ENCODE measurements at regions not wholly inside any gene's neighbourhood (a gene's known extent, or its start where the extent isn't known, plus 50 kb on each side); places are given as distances from the start of the nearest gene placed in this dataset.

DNA sequence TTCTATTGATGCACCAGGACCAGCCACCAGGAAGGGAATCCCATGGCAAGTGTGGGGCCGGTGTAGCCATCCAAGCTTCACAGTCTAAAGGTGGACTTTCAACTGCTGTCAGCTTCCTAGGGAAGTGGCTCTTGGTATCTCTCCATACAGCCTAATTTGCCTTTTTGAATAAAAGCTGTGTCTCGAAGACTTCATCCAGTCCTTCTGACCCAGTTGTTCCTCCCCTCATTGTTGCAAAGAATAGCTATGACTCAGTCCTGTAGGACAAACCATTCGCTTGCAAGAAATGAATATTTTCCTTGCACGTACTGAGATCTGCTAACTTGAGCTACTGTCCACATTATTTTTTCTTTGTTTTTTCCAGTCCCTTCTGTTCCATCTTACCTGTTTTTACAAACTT, 145.1 kb upstream of the CTSO start:
- no peaks in the 10 kb centered on the region for H3K4me1 Mint-ChIP-seq
- no peaks in the 10 kb centered on the region for H3K36me3 Mint-ChIP-seq (ENCODE audit: low read depth)
- no peaks in the 10 kb centered on the region for H3K9me3 Mint-ChIP-seq

DNA sequence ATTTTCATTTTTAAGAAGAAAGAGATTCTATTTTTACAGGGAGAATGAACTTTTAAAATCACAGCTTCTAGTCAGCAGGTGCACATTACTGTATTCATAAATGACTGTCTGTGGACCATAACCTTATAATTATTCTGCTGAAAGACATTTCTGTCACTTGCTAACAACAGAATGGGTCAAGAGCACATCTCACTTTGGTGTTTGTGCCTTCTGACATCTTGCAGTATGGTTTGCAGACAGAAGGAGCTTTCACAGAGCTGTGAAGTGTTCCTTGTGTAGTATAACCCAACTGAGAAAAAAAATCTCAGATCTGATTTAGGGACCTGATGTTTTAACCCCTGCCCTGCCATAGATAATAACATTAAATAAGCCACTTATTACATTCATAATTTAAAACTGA, 131.4 kb upstream of the CTSO start:
- POLR2A ChIA-PET = no interaction called here
- H3K4me1 Mint-ChIP-seq = no peaks in the 10 kb centered on the region
- H3K4me3 Mint-ChIP-seq = no peak overlapping the region
- CTCF ChIA-PET = no interaction called here
- H3K27me3 Mint-ChIP-seq = no peaks in the 10 kb centered on the region
- DNase-seq = no peak
- H3K36me3 Mint-ChIP-seq (ENCODE audit: low read depth) = no peaks in the 10 kb centered on the region
- H3K9me3 Mint-ChIP-seq = no peaks in the 10 kb centered on the region
- H3K27ac Mint-ChIP-seq = no peak overlapping the region

More for the DNA sequence above, 145.1 kb upstream of the CTSO start:
- H3K27me3 Mint-ChIP-seq = no peaks in the 10 kb centered on the region
- POLR2A ChIA-PET = no interaction called here
- no peak for DNase-seq
- no peak overlapping the region for H3K4me3 Mint-ChIP-seq
- CTCF ChIA-PET = no interaction called here
- H3K27ac Mint-ChIP-seq = no peak overlapping the region

DNA sequence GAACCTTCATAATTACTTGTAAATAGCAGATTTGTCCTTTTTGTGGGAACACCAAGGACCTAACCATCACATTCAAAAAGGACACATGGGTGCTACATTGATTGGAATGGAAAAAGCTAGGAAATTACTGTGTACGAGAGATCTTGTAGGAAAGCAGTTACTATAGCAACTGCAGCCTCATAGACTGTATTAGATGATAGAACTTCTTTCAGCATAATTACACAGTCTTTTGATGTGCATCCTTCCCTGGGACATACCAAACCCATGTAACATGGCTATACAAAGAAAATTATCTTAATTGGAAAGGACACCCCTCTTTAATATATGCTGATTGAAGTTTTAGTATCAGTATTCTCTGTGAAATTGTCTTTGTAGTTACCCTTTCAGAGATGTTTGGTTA, 130.7 kb upstream of the CTSO start:
- H3K27me3 Mint-ChIP-seq = no peaks in the 10 kb centered on the region
- H3K4me3 Mint-ChIP-seq = no peak overlapping the region
- H3K4me1 Mint-ChIP-seq = no peaks in the 10 kb centered on the region
- ChIA-PET CTCF (no interaction called here), POLR2A (no interaction called here)
- DNase-seq = no peak
- H3K36me3 Mint-ChIP-seq (ENCODE audit: low read depth) = no peaks in the 10 kb centered on the region
- H3K27ac Mint-ChIP-seq = no peak overlapping the region
- H3K9me3 Mint-ChIP-seq = no peaks in the 10 kb centered on the region

DNA sequence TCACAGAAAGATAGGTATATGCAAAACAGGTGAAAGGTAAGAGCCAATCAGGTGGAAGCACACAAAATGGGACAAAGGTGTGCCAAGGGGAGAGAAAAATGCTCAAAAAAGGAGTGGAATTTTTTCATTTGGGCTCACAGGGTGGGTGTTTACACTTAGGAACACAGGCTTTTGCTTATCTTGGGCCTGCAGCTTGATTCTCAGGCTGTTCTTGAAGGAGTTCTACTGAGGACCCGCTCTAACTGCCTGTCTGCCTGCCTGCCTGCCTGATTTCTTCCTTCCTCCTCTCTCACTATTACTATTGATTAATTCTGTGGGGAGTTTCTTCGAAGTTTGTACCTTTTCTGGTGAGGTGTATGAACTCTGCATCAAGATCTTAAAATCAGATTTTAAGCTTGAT, 120.3 kb upstream of the CTSO start:
- ChIA-PET POLR2A (no interaction called here), CTCF (interaction anchor here (0.5 to 1.4 kb wide), 2 partner anchors 10 to 1542 kb away, joined by 3 read pairs; no protein-coding TSS in a partner anchor)
- H3K27ac Mint-ChIP-seq = no peak overlapping the region
- H3K4me3 Mint-ChIP-seq = no peak overlapping the region
- peaks cover 2% of the 10 kb centered on the region for H3K9me3 Mint-ChIP-seq
- no peak for DNase-seq
- no peaks in the 10 kb centered on the region for H3K27me3 Mint-ChIP-seq
- H3K36me3 Mint-ChIP-seq (ENCODE audit: low read depth) = no peaks in the 10 kb centered on the region
- H3K4me1 Mint-ChIP-seq = no peaks in the 10 kb centered on the region

DNA sequence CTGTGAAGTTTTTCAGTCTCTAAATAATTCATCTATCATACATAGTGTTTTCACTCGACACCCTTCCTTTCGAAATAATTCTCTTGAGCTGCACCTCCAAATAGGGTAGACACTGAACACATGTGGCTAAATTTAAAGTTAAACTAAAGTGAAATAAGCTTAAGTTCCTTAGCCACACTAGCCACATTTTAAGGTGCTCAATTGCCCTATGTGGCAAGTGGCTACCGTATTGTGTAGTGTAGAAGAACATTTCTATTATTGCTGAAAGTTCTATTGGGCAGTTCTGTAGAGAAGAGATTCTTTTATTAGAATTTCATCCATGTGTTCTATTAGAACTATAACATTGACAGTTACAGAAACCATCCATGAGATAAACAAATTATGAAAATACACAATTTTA, 107.0 kb upstream of the CTSO start:
- H3K27ac Mint-ChIP-seq = no peak overlapping the region
- no peaks in the 10 kb centered on the region for H3K27me3 Mint-ChIP-seq
- POLR2A ChIA-PET = no interaction called here
- no peaks in the 10 kb centered on the region for H3K9me3 Mint-ChIP-seq
- CTCF ChIA-PET = no interaction called here
- DNase-seq = no peak
- no peaks in the 10 kb centered on the region for H3K36me3 Mint-ChIP-seq (ENCODE audit: low read depth)
- no peaks in the 10 kb centered on the region for H3K4me1 Mint-ChIP-seq
- no peak overlapping the region for H3K4me3 Mint-ChIP-seq

DNA sequence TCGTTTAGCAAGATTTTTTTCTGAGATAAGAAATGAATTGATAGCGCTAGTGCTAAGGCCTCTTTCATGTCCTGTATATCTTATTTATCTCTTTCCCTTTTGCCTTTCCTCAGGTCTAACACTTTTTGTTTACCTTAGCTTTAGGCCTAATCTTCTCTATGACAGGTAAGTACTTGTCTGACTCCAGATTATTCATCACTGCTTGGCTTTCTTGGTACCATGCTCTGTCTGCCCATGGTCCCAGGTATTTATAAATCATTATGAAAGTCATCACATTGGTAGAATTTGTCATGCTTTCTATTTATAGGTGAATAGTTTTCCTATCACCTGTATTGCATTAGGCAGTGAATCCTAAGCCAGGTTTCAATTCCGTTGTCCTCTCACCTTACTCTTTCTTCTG, 99.5 kb upstream of the CTSO start:
- Mint-ChIP-seq H3K36me3 (ENCODE audit: low read depth) (no peaks in the 10 kb centered on the region), H3K4me1 (no peaks in the 10 kb centered on the region), H3K9me3 (no peaks in the 10 kb centered on the region), H3K27me3 (no peaks in the 10 kb centered on the region), H3K27ac (no peak overlapping the region), H3K4me3 (no peak overlapping the region)
- POLR2A ChIA-PET = no interaction called here
- CTCF ChIA-PET = no interaction called here
- DNase-seq = no peak

DNA sequence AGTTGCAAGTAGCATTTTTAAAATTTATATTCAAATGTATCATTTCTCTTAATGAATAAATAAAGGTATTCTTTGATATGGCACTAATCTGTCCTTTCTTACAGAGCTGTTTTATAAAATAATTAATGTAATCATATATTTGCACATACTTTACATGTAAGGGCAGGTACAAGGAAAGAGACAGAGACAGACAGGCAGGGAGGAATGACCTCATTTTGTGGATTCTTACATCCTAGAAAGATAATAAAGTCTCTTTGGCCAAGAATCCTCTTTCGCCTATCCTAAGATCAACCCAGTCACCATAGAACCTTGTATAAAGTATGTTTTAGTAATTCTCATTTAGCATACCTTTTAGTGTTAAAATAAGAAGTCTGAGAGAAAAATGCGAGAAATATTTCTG, 98.5 kb upstream of the CTSO start:
- no peaks in the 10 kb centered on the region for H3K4me1 Mint-ChIP-seq
- no peaks in the 10 kb centered on the region for H3K9me3 Mint-ChIP-seq
- no peak for DNase-seq
- no peak overlapping the region for H3K27ac Mint-ChIP-seq
- ChIA-PET POLR2A (no interaction called here), CTCF (no interaction called here)
- H3K4me3 Mint-ChIP-seq = no peak overlapping the region
- H3K27me3 Mint-ChIP-seq = no peaks in the 10 kb centered on the region
- no peaks in the 10 kb centered on the region for H3K36me3 Mint-ChIP-seq (ENCODE audit: low read depth)

DNA sequence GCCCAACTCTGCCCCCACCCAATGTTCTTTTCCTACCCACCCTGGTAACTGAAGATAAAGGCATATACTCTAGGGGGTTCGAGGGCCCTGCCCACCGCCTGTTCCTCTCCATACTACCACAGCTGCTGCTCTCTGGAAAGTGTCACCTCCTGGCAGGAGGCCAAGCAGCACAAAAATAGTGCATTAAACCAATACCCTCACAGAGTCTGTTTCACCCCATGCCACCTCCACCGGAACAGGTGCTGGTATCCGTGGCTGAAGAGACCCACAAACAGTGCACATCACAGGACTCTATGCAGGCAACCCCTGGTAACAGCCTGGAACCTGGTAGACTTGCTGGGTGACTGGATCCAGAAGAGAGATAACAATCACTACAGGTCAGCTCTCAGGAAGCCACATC, 85.1 kb upstream of the CTSO start:
- ChIA-PET POLR2A (no interaction called here), CTCF (interaction anchor here (0.9 kb wide), 1 partner anchor 26 kb away, joined by 3 read pairs; no protein-coding TSS in a partner anchor)
- Mint-ChIP-seq H3K4me1 (no peaks in the 10 kb centered on the region), H3K9me3 (no peaks in the 10 kb centered on the region), H3K4me3 (no peak overlapping the region), H3K27me3 (no peaks in the 10 kb centered on the region), H3K36me3 (ENCODE audit: low read depth) (no peaks in the 10 kb centered on the region), H3K27ac (no peak overlapping the region)
- no peak for DNase-seq

DNA sequence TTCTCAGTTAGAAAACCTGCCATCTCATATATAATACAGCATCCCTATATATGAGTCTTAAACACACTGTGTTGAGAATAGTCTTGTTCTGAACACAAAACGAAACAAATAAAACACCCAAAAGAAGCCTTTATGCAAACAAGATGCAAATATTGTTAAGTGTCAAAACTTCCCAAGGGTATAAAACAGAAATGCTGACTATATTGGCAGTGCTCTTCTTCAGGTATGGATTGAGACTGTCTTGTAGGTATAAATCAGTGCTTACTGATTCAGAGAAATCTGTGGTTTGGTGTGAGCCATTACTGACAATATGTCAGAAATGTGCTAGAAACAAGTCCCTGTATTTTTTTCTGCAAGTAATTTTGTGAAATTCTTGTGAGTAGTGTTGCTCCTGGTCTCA, 82.8 kb upstream of the CTSO start:
- H3K9me3 Mint-ChIP-seq = no peaks in the 10 kb centered on the region
- no peaks in the 10 kb centered on the region for H3K27me3 Mint-ChIP-seq
- no peak overlapping the region for H3K4me3 Mint-ChIP-seq
- no peaks in the 10 kb centered on the region for H3K4me1 Mint-ChIP-seq
- no peak for DNase-seq
- H3K27ac Mint-ChIP-seq = no peak overlapping the region
- no peaks in the 10 kb centered on the region for H3K36me3 Mint-ChIP-seq (ENCODE audit: low read depth)
- POLR2A ChIA-PET = no interaction called here
- CTCF ChIA-PET = no interaction called here

DNA sequence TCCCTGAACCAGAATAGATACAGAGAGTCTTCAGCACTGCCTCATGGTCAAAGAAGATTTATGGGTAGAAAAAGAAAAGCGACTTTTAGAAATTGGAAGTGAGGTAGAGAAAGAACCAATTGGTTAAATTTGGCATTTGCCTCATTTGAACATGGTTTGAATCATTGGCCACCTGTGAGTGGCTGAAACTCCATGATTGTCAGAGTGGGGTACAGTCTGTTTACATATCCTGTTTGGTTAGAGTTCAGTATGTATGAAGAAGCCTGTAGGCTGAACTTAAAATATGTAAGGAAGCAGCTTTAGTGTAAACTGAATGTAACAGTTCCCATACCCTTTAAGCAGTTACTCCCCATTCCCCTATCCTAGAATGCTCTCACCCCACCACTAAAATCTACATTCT, 76.0 kb upstream of the CTSO start:
- Mint-ChIP-seq H3K27ac (no peak overlapping the region), H3K4me1 (no peaks in the 10 kb centered on the region), H3K9me3 (no peaks in the 10 kb centered on the region), H3K36me3 (ENCODE audit: low read depth) (no peaks in the 10 kb centered on the region), H3K27me3 (no peaks in the 10 kb centered on the region), H3K4me3 (no peak overlapping the region)
- CTCF ChIA-PET = no interaction called here
- no peak for DNase-seq
- POLR2A ChIA-PET = no interaction called here

DNA sequence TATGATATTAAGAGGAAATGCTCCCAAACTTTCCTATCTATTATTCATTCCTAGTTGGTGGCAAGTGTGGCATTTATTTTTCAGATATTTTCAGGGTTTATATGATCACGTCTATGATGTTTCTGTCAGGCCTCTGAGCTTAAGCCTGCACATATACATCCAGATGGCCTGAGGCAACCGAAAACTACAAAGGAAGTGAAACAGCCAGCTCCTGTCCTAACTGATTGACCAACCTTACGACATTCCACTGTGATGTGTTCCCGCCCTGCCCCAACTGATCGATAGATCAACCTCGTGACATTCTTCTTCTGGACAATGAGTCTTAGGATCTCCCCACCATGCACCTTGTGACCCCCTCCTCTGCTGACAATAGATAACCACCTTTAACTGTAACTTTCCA, 67.6 kb upstream of the CTSO start:
- ChIA-PET POLR2A (no interaction called here), CTCF (no interaction called here)
- no peak for DNase-seq
- Mint-ChIP-seq H3K9me3 (no peaks in the 10 kb centered on the region), H3K27ac (no peak overlapping the region), H3K36me3 (ENCODE audit: low read depth) (no peaks in the 10 kb centered on the region), H3K4me3 (no peak overlapping the region), H3K4me1 (no peaks in the 10 kb centered on the region), H3K27me3 (no peaks in the 10 kb centered on the region)

DNA sequence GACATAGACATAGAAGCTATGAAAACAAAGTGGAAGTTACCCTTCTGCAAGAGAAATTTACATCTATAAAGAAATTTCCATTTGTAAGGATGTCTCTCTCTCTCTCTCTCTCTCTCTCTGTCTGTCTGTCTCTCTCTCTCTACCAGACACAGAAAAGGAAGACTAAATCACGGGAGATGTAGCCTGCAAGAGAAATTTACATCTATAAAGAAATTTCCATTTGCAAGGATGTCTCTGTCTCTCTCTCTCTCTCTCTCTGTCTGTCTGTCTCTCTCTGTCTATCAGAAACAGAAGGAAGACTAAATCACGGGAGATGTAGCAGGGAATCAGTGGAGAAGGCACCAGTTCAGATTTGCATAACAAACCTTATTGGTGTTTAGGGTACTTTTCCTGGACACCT, 65.6 kb upstream of the CTSO start:
- Mint-ChIP-seq H3K27me3 (no peaks in the 10 kb centered on the region), H3K9me3 (no peaks in the 10 kb centered on the region), H3K4me3 (no peak overlapping the region), H3K27ac (no peak overlapping the region), H3K36me3 (ENCODE audit: low read depth) (no peaks in the 10 kb centered on the region), H3K4me1 (no peaks in the 10 kb centered on the region)
- ChIA-PET POLR2A (no interaction called here), CTCF (no interaction called here)
- no peak for DNase-seq

DNA sequence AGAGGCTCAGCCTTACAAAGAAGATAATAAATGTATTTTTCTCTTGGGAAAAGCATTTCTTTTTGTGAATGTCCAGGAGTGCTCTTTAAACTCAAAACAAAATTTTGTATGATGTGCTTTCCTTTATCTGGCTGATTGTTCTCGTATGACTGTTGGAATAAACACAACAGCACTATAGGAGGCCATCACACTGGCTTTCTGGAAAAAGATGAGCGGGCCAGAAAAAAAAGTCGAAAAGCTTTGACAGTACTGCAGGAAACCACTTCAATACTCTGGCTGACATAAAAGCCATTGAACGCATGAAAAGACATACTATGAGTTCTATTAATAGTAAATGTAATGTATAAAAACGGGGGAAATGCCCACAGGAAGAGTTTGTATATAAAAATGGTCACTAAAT, 64.7 kb upstream of the CTSO start:
- POLR2A ChIA-PET = no interaction called here
- H3K27me3 Mint-ChIP-seq = no peaks in the 10 kb centered on the region
- H3K4me1 Mint-ChIP-seq = no peaks in the 10 kb centered on the region
- no peaks in the 10 kb centered on the region for H3K36me3 Mint-ChIP-seq (ENCODE audit: low read depth)
- CTCF ChIA-PET = no interaction called here
- no peaks in the 10 kb centered on the region for H3K9me3 Mint-ChIP-seq
- no peak overlapping the region for H3K27ac Mint-ChIP-seq
- no peak for DNase-seq
- no peak overlapping the region for H3K4me3 Mint-ChIP-seq

DNA sequence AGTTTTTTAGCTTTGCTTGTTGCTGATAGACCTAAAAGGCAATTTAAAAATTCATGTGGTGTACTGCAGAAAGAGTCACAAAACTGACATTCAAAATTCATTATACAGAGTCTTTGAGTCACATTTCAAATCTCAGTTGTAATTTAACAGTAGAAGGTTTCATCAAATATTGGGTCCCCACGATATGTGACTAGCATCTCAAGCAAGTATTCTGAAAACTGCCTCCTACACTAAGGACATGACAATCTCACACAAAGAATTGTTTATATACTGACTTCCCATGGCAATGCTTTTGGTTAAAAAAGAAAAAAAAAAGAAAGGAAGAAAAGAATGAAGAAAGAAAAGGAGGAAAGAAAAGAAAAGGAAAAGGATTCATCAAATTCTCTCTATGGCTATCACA, 62.1 kb upstream of the CTSO start:
- POLR2A ChIA-PET = no interaction called here
- CTCF ChIA-PET = no interaction called here
- no peaks in the 10 kb centered on the region for H3K36me3 Mint-ChIP-seq (ENCODE audit: low read depth)
- H3K27ac Mint-ChIP-seq = no peak overlapping the region
- no peaks in the 10 kb centered on the region for H3K9me3 Mint-ChIP-seq
- H3K4me1 Mint-ChIP-seq = no peaks in the 10 kb centered on the region
- DNase-seq = no peak
- H3K27me3 Mint-ChIP-seq = no peaks in the 10 kb centered on the region
- no peak overlapping the region for H3K4me3 Mint-ChIP-seq

DNA sequence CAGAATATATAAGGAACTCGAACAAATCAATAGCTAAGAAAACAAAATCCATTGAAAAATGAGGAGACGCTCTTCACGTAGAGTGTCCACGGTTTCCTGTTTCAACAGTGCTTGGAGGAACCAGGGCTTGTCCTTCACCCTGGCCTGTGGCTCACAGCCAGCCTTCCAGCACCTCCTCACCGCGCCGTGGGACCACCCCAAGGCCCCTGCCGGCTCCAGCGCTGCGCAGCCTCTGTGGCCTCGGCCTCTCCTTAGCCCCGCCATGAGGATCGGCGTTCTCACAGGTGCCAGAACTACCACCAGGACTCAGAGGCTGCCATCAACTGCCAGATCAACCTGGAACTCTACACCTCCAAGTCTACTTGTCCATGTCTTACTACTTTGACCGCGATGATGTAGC, 52.5 kb upstream of the CTSO start:
- CTCF ChIA-PET = no interaction called here
- Mint-ChIP-seq H3K4me3 (no peak overlapping the region), H3K9me3 (no peaks in the 10 kb centered on the region), H3K4me1 (no peaks in the 10 kb centered on the region), H3K27me3 (no peaks in the 10 kb centered on the region), H3K27ac (no peak overlapping the region), H3K36me3 (ENCODE audit: low read depth) (no peaks in the 10 kb centered on the region)
- POLR2A ChIA-PET = no interaction called here
- DNase-seq = no peak

Measured in activated CD4-positive, alpha-beta T cell treated with anti-CD3 and anti-CD28 coated beads, Interleukin-2, amount 10 ng/mL, durations not matched to agents 7 days and 5 days (primary cell).